Right cardiac atrium (tissue), 5 donors: ENCODE measurements at regions not wholly inside any gene's neighbourhood (a gene's known extent, or its start where the extent isn't known, plus 50 kb on each side); places are given as distances from the start of the nearest gene placed in this dataset.

Experiments used
- ATAC-seq, 2 donors: fragments of 200-7000 bp; cut with Tn5 transposase; one replicate each; pipeline versions ENCODE4 v1.8.0 to v1.9.1; 2020; ENCODE audit warnings: moderate library complexity in 2 of 2, mild to moderate bottlenecking in 1 of 2
- DNase-seq, 3 donors: peaks; one replicate each; pipeline ENCODE4 v3.0.0-alpha.2; 2020
- H3K27ac ChIP-seq: one replicate; pipeline ENCODE4 v1.5.1; 2013; ENCODE audit warnings: mild to moderate bottlenecking, low read length, control low read depth, moderate library complexity
- H3K27me3 ChIP-seq: one replicate; pipeline ENCODE4 v1.6.1; 2013; ENCODE audit not compliant: control insufficient read depth, insufficient read depth
- H3K4me1 ChIP-seq: one replicate; pipeline ENCODE4 v1.6.1; 2013; ENCODE audit warnings: low read length; ENCODE audit not compliant: control insufficient read depth, insufficient read depth
- H3K4me3 ChIP-seq: one replicate; pipeline ENCODE4 v1.5.1; 2013; ENCODE audit warnings: low read length, control low read depth
- H3K9me3 ChIP-seq: one replicate; pipeline ENCODE4 v1.6.1; 2013; ENCODE audit warnings: low read length; ENCODE audit not compliant: control insufficient read depth
- WGBS: extraction: QIAGEN DNeasy Blood & Tissue Kit; methylation state at CpG from one replicate; pipeline ENCODE4 v1.1.7; 2013; 5-methylcytosine and 5-hydroxymethylcytosine counted together
- intact Hi-C, 4 donors: fragments of 100-400 bp; cut with DNase I; formaldehyde crosslinking; loops; one replicate each; pipeline versions ENCODE4 v1.11.0 to v1.14.0; 2022 to 2023
- donor health status: healthy with polysubstance abuse.
- donor health status: DM: no; HTN: yes; CAD: no.
- donor health status: DM: no; HTN: no; CAD: no.
- donor health status: DM: no; HTN: yes; CAD: no; lungs with severe emphysema.
- donor health status: DM: yes; HTN: yes; CAD: no.

DNA sequence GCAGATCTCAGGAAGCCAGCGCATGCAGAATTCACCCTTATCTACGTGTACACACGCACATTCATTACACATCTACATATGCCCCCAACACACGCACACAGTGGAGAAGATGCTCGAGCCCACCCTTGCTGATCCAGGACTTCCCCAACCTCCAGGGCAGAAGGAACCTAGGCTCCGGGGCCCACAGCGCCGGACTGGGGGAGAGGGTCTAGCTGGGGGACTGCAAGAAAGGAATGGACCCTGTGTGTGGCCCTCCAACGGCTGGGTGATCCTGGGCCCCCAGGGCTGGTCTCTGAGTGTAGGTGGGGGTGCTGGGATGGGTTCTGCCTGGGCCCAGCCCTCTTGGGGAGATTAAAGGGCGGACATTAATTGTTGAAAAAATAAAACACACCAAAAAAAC lies 128.1 kb upstream of the C14orf180 start:
- no peak overlapping the region for H3K4me3 ChIP-seq
- H3K27me3 ChIP-seq, result no peaks in the 10 kb centered on the region
- intact Hi-C loops, result no loop called here
- DNase-seq, result no peak
- H3K27ac ChIP-seq, result no peak overlapping the region
- H3K4me1 ChIP-seq, result no peaks in the 10 kb centered on the region
- no peaks in the 10 kb centered on the region for H3K9me3 ChIP-seq
- no peak for ATAC-seq
- WGBS, result 83% methylated on average over 10 of the region's 10 CpGs

DNA sequence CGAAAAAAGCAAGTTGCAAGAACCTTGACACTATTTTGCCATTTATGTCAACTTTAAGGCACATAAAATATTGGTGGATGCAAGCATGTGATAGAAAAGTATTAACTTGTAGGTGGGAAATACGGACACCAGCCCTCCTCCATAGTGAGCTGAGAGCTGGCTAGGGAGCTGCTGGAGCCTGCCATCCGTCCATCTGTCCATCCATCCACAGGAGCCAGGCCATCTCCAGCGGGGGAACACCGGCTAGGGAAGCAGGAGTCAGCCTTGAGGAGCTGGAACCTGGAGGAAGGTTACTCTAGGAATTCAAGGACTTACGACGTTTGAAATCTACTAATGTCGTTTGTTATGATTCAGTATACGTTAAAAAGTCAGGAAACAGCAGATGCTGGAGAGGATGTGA lies 120.7 kb upstream of the C14orf180 start:
- intact Hi-C loops, result no loop called here
- DNase-seq (no peak), ATAC-seq (no peak)
- Histone ChIP-seq H3K4me1 (peaks cover 2% of the 10 kb centered on the region), H3K9me3 (no peaks in the 10 kb centered on the region), H3K4me3 (no peak overlapping the region), H3K27me3 (no peaks in the 10 kb centered on the region), H3K27ac (no peak overlapping the region)
- 59% methylated on average over 9 of the region's 9 CpGs for whole genome bisulfite sequencing

DNA sequence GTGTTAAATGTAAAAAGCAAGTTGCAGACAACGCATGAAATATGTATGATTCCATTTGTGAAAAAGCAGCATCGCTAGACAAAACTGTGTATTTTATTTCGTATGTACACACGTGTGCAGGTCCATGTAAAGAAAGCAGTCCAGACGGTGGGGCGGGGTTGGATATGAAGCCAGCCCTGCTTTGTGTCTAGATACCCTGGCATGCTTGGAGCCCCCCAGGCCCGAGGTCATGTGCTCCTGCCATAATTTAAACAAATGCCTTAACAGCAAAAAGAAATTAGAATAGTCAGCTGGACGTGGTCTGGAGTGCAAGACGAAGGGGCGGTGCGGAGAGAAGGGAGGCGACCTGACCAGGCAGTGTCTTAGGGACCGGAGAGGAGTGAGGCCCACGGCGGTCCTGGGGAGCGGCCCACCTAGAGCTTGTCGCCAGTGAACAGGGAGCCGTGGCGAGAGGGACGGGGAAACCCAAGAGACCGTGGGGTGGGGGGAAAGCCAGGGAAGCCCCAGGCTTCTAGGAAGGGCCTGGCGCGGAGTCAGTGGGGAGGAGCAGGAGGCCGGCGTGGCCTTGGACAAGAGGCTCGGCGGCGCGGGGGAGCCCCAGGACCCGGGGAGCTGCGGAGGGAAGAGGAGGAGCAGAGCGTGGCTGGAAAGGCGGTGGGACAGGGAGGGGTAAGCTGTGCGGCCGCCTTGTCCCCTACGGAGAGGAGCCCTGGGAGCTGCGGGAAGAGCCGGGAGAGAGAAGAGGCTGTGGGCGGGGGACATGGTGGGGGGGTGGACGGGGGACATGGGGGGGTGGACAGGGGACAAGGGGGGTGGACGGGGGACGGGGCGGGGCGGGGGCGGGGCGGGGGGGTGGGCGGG lies 118.5 kb upstream of the C14orf180 start:
- 19% methylated on average over 44 of the region's 47 CpGs for WGBS
- peak; percentile 19 to 31 for ATAC-seq
- DNase-seq, result peak in 1 of 3 donors; percentile 66

DNA sequence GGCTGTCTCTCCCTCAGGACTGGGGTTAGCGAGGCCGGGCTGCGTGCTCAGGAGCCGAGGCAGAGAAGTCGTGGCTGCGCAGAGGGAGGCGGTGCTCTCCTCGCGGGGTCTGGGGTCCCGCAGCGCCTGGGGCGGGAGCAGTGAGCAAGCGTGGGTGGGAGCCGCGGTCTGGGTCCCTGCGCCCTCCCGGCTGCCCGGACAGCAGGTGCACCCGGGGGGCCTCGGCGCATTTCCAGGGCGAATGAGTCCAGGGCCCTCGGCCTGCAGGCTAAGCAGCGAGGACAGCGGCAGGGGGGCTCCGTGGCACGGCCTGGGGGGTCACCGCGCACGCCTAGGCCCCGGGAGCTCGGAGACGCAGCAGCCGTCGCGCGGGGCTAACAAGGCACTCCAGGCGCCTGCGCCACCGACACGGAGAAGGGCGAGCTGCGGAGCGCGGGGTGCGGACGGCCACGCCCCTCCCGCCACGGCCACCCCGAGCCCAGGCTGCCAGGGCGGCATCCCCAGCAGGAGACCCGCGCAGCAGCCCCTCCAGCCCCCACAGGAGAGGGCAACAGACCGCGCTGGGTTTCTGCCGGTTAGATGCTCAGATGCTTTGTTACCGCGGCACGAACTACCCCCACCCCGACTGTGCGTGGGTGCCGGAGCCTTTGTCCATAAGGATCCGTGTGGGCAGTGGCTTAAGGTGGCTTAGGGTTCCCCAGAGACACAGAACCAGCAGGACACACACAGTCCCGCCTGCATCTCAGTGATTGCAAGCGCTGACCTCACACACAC lies 117.7 kb upstream of the C14orf180 start:
- Histone ChIP-seq H3K4me3 (peak overlapping the region; percentile 29), H3K27me3 (no peaks in the 10 kb centered on the region), H3K27ac (no peak overlapping the region), H3K9me3 (no peaks in the 10 kb centered on the region), H3K4me1 (peaks cover 2% of the 10 kb centered on the region)
- ATAC-seq (peak in 1 of 2 donors; percentile 51), DNase-seq (peak in 1 of 3 donors; percentile 54)
- WGBS, result 2% methylated on average over 66 of the region's 66 CpGs
- intact Hi-C loops, result no loop called here

More for the DNA sequence above, 118.5 kb upstream of the C14orf180 start:
- Histone ChIP-seq H3K27ac (no peak overlapping the region), H3K4me3 (no peak overlapping the region), H3K4me1 (peaks cover 2% of the 10 kb centered on the region), H3K9me3 (no peaks in the 10 kb centered on the region), H3K27me3 (no peaks in the 10 kb centered on the region)
- intact Hi-C loops, result no loop called here

DNA sequence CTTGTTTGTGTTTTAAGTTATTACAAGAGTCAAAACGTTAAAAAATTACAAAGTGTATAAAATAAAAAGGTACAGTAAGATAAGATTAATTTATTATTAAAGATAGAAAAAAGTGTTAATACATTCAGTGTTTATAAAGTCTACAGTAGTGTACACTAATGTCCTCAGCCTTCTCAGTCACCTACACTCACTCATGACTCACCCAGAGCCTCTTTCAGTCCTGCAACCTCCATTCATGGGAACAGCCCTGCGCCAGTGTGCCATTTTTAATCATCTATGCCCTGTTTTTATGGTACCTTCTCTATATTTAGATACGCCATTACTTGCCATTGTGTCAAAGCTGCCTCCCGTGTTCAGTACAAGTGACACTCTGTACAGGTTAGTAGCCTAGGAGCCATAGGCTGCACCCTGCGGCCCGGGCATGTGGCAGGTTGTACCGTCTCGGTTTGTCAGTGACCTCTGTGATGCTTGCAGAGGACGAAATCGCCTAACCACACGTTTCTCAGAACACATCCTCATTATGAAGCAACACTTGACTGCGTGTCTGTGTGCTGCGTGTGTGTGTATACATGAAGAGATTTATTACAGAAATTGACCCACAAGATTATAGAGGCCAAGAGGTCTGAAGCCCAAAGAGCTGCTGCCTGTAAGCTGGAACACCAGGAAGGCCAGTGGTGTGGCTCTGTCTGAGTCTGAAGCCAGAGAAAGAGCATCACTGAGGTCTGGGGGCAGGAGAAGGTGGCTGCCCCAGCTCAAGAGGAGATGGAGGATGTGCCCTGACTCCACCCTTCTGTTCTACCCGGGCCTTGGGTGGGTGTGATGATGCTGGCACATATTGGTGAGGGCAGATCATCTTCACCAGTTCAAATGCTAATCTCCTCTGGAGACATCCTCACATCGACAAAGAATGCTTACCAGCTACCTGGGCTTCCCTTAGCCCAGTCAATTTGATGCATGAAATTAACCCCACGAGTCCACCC lies 116.6 kb upstream of the C14orf180 start:
- H3K27me3 ChIP-seq, result no peaks in the 10 kb centered on the region

DNA sequence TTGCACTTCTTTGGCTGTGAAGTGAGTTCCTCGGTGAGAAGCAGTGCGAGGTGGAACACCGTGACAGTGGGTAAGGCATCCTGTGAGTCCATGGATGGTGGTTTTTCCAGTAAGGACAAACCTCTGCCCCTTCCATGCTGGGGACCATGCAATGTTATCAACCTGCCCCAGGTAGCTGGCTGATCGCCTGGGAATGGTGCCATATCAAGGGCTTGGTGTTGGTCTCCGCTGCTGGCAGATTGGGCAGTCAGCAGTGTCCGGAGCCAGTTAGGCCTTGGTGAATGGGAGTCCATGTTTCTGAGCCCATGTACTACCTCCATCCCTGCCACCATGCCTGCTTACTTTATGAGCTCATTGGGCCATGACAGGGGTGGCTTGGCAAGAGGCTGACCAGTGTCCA lies 114.7 kb upstream of the C14orf180 start:
- H3K4me1 ChIP-seq, result peaks cover 2% of the 10 kb centered on the region
- no peak overlapping the region for H3K27ac ChIP-seq
- H3K27me3 ChIP-seq, result no peaks in the 10 kb centered on the region
- no peak for ATAC-seq
- intact Hi-C loops, result no loop called here
- 88% methylated on average over 6 of the region's 6 CpGs for WGBS
- H3K9me3 ChIP-seq, result no peaks in the 10 kb centered on the region
- DNase-seq, result no peak
- no peak overlapping the region for H3K4me3 ChIP-seq

More for the DNA sequence above, 116.6 kb upstream of the C14orf180 start:
- no peak overlapping the region for H3K27ac ChIP-seq
- no peak for ATAC-seq
- H3K4me3 ChIP-seq, result no peak overlapping the region
- 81% methylated on average over 16 of the region's 16 CpGs for WGBS
- no peaks in the 10 kb centered on the region for H3K9me3 ChIP-seq
- peaks cover 2% of the 10 kb centered on the region for H3K4me1 ChIP-seq
- DNase-seq, result no peak
- intact Hi-C loops, result no loop called here

DNA sequence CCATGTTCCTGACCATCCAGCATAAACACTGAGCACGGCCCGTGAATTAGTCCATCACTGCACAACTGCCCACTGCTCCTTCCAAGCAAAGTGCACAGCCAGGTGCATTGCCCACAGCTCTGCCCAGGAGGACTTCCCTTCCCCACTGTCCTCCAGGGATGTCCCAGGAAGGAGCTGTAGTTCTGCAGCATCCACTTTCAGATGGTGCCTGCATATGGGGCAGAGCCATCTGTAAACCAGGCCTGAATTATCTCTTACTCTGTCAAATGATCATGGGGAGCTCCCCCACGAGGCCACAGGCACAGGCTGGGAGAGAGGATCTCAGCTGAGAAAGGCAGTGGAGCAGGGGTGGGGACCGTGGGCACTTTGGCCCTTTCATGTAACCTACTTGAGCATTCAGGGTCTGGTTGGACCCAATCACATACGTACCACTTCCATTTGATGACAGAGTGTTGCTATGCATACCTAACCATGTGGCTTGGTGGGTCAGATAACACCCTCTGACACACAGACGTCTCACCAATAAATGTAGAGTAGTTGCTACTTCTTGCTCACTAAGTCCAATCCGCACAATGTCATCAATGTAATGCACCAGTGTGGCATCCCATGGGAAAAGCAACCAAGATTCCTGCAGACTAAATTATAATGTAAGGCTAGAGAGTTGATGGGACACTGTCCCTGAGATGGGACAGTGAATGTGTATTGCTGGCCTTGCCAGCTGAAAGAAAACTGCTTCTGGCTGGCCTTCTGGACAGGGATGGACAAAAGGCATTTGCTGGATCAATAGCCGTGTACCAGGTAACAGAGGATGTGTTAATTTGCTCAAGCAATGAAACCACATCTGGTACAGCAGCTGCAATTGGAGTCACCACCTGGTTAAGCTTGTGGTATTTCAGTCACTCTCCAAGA lies 113.8 kb upstream of the C14orf180 start:
- ATAC-seq (no peak), DNase-seq (no peak)
- Histone ChIP-seq H3K27ac (no peak overlapping the region), H3K27me3 (no peaks in the 10 kb centered on the region), H3K4me3 (no peak overlapping the region), H3K4me1 (peaks cover 2% of the 10 kb centered on the region), H3K9me3 (no peaks in the 10 kb centered on the region)
- intact Hi-C loops, result no loop called here
- WGBS, result 75% methylated on average over 8 of the region's 8 CpGs

DNA sequence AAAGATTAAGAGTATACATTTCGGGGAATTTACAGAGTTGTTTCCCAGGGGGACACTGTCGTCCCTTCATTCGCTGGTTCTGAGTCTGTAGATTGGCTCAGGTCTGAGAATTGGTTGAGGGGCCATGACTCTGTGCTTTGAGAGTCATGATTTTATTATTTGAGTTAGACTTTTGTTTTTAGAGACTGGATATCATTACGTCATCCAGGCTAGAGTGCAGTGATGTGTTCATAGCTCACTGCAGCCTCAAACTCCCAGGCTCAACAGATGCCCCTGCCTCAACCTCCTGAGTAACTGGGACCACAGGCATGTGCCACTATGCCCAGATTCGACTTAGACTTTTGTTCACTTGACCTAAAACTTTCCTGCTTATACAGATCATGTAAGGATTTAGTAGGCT lies 112.3 kb upstream of the C14orf180 start:
- ATAC-seq, result no peak
- 79% methylated on average over 5 of the region's 5 CpGs for whole genome bisulfite sequencing
- Histone ChIP-seq H3K4me1 (peaks cover under 1% of the 10 kb centered on the region), H3K27ac (no peak overlapping the region), H3K4me3 (no peak overlapping the region), H3K9me3 (no peaks in the 10 kb centered on the region), H3K27me3 (no peaks in the 10 kb centered on the region)
- DNase-seq, result no peak
- intact Hi-C loops, result no loop called here

DNA sequence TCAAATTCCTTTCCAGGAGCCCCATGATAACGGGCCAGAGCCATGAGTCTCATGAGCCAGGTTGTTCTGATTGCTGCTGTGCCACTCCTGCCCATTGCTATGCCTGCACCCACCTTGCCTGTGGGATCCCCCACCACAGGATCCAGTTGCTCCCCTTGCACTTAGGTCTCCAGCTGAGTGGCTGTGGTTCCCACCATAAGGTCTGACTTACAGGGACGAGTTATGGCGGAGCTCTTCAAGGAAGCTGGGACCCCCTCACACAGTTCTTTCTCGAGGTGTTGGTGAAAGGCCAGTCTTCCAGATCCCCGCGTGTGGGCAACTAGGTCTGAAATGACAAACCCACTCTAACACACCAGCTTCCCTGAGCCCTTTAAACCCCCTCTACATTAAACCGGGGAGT lies 111.9 kb upstream of the C14orf180 start:
- Histone ChIP-seq H3K9me3 (no peaks in the 10 kb centered on the region), H3K4me3 (no peak overlapping the region), H3K4me1 (no peaks in the 10 kb centered on the region), H3K27me3 (no peaks in the 10 kb centered on the region), H3K27ac (no peak overlapping the region)
- ATAC-seq (no peak), DNase-seq (no peak)
- intact Hi-C loops, result no loop called here
- WGBS, result 91% methylated on average over 7 of the region's 7 CpGs

DNA sequence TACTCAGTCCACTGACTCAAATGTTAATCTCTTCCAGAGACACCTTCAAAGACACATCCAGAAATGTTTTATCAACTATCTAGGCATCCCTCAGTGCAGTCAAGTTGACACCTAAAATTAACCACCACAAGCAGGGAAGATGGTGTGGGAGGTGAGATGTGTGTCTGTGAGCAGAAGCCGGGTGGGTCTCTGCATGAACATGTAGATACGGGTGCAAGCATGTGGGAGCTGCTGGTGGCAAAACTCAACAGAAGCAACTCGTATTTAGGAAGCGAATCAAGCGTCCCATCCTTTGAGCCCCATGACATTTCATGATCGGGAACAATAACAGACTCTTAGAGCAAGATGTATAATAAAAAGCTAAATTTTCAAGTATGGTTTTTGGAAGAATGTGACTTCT lies 110.0 kb upstream of the C14orf180 start:
- no peaks in the 10 kb centered on the region for H3K4me1 ChIP-seq
- ATAC-seq (no peak), DNase-seq (no peak)
- H3K27me3 ChIP-seq, result no peaks in the 10 kb centered on the region
- H3K27ac ChIP-seq, result no peak overlapping the region
- no peak overlapping the region for H3K4me3 ChIP-seq
- WGBS, result 78% methylated on average over 6 of the region's 6 CpGs
- no peaks in the 10 kb centered on the region for H3K9me3 ChIP-seq
- intact Hi-C loops, result no loop called here
